ENCODE measurements at regions not wholly inside any gene's neighbourhood (a gene's known extent, or its start where the extent isn't known, plus 50 kb on each side); places are given as distances from the start of the nearest gene placed in this dataset.

GRCh38 chr20:55693641-55694040 lies 311.7 kb downstream of the CBLN4 start:
- no peak for TF ChIP-seq RARB (CRISPR knock-in tag; IDR thresholded peaks at IDR 0.05)
- no peak for TF ChIP-seq TOX (CRISPR knock-in tag; IDR thresholded peaks at IDR 0.05; ENCODE audit: borderline replicate concordance)
- TF ChIP-seq ZNF565 (CRISPR knock-in tag; conservative IDR thresholded peaks at IDR 0.05; ENCODE audit: low read depth) = no peak
- TF ChIP-seq ARNTL (CRISPR knock-in tag; IDR thresholded peaks at IDR 0.05; ENCODE audit: borderline replicate concordance, low read depth) = no peak
- TF ChIP-seq OSR1 (CRISPR knock-in tag; IDR thresholded peaks at IDR 0.05) = no peak
- TF ChIP-seq TSHZ2 (CRISPR knock-in tag; IDR thresholded peaks at IDR 0.05) = no peak
- no peak for TF ChIP-seq PATZ1 (CRISPR knock-in tag; IDR thresholded peaks at IDR 0.05; ENCODE audit: borderline replicate concordance)
- no peak for TF ChIP-seq BACH2 (CRISPR knock-in tag; IDR thresholded peaks at IDR 0.05; ENCODE audit: borderline replicate concordance)

Data from SK-N-SH treated with all-trans-retinoic acid at 6 μM for 48 hours (cell line).